GM21786 (cell line): ENCODE measurements at regions not wholly inside any gene's neighbourhood (a gene's known extent, or its start where the extent isn't known, plus 50 kb on each side); places are given as distances from the start of the nearest gene placed in this dataset.

Source experiments
- ATAC-seq: cut with Tn5 transposase; IDR thresholded peaks from one replicate; pipeline ENCODE4 v1.9.1; 2021; ENCODE audit not compliant: unreplicated experiment

DNA sequence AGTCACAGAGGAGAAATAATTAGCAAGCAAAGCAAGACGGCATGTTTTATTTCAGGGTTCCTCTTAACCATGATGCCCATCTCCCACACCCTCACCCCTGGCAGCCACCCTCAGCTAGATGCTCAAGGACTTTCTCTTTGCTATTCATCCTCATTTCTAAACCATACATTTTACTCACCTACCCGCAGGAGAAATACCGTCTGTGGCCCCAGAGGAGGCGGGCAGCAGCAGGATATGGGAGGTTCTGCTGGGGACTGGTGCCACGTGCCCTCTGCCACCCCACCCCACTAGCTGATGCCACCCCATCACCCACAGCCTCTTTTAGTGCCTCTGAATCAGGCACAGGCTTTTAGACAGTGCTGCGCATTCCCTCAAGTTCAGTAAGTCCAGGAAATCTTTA lies 168.7 kb upstream of the ITGB1 start:
- ATAC-seq: no peak

DNA sequence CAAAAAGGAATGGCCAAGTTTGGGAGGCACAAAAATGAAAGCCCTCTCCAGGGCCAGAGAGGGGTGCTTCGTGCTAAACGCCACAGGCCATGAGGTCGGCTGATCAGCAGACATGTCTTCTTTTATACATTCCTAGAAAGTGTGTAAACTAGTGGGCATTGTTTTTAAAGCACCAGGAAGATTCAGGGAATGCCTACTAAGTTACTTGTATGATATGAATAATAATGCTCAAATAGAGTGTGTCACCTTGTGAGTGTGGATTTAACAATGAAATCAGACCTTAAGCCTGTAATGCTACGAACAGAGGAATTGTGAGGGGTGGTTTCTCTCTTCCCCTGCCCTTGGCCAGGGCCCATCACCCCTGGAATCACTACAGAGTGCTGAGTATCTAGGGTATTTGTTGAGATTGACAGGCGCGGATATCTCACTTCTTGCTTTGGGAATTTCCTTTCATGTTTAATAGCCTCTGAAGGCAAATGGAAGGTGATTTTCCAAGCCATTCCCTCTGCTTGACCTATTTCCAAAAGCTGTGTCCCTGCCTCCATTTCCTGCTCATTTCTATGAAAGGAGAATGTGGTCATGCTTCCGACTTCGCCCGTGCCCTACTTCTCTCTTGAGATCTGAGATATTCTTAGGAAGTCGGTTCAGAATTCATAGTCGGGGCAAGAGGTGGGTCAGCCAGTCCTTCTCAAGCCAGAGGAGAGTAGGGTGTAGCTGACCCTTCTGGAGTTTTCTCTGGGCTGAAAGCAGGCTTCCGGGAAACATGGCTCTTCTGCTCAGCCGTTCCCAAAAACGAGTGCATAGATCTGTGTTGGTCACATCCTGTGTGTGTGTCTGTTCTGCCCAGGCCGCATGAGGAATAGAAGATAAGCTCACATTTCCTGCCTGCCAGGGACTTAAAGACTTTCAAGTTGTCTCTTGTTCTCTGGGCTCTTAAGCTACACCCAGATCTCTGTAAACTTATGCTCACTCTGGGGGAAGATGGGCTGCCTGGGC lies 167.8 kb upstream of the ITGB1 start:
- ATAC-seq: no peak

DNA sequence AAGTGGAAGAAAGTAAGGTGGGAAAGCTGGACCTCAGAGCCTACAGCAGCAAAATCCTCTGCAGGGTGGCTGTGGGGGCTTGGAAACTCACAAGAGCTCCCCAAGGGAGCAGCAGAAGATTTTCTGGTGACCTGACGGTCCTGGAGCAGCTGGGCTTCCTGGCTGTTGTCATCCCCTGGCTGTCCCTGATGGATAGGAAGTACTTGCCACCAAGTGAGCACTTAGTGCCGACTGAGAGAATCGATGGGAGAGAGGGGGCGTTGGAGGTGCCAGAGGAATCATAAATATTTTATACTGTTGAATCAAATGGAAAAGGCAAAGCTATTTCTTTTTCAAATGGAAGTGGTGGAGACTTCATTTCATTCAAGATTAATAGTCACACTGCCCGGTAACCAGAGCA lies 167.1 kb upstream of the ITGB1 start:
- ATAC-seq: no peak

DNA sequence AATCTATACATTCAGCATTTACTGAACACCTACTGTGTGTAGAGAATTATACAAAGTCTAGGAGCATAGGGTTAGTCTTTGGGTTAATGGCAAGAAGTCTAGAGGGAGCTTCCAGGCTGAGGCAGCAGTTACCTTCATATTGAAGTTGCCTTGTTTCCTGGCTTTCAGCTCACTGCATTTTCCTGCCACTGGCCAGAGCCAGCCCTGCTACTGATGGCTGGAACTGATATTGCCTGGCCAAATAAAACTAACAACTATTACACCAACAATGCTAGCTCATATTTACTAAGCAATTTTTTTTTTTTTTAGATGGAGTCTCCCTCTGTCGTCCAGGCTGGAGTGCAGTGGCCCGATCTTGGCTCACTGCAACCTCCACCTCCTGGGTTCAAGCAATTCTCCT lies 165.7 kb upstream of the ITGB1 start:
- no peak for ATAC-seq

DNA sequence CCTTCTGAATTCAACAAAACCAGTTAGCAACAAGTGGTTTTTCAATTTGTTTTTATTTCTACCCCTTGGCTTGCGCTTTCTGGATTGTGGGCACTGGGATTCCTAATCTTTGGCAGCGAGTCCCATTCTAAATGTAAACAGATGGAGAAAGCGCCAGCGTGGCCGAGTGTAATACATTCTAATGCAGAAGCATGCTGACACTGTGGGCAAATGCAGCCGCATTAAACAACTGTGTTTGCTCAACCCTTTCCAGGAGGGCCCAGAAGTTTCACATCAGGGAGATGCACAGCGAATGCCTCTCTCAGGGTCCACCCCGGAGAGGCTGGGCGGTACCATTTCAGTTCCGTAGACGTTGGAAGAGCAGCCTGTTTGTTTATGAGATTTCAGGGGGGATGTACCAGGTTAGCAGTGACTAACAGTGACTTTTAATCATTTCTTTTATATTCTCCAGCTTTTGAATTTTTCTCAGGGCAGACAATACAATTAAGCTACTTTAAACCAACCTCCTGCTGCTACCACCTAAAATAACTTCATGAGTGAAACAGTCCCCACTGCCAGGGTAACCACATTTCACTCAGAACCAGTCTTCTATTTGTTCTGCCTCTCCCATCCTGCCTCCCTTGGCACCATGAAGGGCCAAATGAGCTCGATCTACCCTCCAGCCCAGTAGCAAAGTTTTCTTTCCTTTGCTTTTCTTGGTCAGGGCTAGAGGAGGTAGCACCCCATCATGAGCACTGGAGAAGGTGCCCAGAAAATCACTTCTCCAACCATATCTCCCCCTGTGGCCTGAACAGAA lies 164.2 kb upstream of the ITGB1 start:
- no peak for ATAC-seq

DNA sequence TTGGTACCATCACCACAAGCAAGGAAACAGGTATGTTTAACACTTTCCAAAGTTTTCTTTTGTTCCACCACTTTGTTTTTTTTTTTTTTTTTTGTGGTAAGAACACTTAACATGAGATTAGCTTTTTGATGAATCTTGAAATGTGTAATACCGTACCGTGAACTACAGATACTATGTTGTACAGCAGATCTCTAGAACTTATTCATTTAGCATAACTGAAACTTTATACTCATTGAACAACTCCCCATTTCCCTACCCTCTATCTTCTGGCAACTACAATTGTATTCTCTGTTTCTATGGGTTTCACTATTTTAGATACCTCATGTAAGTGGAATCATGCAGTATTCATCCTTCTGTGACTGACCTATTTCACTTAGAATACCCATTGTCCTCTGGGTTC lies 162.7 kb upstream of the ITGB1 start:
- ATAC-seq: no peak

DNA sequence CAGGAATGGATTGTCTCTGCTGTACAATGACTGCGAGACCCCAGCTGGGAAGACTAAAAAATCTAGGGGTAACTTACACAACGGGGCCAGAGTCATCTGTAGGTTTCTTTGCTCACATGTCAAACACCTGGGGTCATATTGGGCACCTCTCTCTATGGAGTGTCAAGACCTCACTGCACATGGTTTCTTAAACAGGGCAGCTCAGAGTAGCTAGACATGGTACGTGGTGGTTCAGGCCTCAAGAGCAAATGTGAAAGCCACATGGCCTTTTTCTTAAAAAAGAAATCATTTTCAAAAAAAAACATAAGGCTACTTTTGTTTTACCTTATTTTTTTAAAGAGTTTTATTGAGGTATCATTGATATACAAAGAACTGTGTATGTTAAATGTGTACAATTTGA lies 162.2 kb upstream of the ITGB1 start:
- no peak for ATAC-seq

DNA sequence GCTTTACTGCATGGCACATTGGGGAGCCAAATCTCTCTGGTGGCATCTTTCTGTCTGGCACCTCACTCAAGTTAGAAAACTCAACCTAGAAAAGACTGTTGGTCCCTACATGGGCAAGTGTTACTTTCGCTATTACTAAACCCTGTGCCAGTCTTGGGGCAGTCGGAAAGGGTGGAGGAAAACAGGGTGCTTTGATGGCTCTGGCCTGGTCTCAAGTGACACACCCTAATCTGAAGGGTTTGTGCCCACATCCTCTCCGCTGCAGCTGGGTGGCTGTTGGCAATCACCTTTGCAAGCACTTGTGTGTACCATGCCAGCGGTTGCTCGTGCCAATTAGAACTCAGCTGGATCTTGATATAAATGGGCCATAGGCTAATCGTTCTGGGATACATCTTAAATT lies 159.8 kb upstream of the ITGB1 start:
- no peak for ATAC-seq

DNA sequence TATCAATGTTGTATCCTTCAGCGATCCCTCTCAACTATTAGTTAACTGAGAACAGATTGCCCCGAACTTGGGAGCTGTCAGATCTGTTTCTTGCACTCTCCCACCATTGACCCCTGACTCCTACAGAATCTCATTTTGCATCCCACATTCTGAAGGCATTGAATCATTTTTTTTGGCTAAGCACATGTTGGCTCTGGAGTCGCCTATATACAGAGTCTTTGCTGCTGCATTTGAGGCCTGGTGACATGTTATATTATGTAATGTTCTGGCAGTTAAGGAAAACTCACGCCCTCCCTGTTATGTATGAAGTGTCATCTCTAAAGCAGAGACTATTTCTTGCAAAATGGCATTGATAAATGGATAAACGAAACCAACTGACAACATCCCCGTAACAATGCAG lies 159.2 kb upstream of the ITGB1 start:
- ATAC-seq: no peak

DNA sequence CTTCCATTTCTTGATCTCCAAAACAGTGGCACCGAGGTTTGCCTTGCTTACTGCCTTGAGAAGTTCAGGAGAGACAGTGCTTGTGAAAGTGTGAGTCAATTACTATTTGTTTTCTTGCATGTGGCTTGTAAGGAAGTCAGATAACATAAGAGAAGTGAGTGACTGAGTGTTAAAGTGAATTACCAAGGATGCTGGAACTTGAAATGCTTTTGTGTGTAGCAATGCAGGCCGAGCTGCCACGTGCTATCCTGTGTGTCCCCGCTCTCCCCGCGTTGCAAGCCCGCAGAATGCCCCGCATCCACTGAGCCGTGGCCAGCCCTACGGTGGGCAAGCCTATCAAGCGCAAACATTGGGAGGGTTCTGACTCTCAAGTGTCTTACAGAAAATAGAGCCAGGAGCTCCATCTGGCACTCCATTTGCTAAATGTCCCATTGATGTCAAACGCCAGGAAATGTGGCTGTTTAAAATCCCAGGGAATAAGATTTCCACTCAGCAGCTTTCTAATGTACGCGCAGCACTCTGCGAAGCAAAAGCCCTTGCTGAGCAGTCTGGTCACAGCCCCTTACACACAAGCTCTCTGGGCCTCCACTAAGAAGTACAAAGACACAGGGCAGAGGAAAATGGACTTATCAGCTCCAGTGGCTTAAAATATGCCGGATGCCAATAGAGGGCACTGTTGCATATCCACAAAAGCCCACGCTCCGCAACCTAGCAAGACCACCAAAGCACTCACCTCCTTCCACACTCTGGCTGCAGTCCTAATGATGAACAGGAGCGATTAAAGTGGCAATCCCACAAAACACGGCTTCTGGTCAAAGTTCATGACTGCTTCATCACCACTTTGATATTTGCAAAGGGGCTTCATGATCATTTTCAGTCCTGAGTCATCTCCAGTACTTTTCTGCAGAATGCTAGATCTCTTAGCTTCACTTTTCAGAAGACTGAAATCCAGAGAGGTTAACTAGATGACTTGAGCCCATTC lies 158.0 kb upstream of the ITGB1 start:
- ATAC-seq: no peak

DNA sequence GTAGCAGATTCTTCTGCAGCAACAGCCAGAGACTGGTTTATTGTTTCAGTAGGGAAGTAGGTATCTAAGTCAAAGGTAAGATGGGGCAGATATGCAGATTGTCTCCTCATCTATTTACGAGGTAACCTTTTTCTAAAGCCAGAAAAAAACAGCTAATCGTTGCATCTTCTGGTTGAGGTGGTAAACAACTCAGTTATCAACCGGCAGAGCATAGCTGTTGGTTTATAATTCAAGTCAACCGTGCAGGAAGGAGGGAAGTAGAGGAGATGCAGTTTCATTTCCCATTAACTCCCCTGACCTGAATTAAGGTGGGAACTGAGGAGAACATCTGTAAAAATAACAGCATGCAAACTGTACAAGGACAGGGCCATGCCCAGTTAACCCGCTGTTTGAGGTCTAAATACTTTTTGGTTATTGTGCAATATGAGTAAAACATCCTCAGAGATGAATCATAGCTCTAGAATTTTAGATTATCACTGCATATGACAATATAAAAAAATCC lies 156.5 kb upstream of the ITGB1 start:
- ATAC-seq: no peak

DNA sequence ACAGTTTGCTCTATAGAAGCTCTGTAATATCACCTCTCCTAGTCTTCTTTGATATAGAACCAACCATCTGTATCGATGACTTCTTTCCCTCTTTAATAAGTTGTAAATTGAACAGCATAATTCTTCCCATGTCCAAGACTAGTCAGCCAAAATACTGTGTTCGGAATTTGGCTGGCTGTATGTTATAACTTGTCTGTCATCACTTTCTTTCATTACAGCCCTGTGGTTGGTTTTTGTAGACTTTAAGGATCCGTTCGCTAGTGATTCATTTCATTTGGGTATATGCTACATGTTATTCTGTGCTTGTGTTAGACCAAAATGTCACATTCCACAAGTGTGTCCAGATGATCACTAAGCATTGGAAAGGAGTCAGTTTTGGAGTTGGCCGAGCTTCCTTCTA lies 155.4 kb upstream of the ITGB1 start:
- ATAC-seq: no peak

DNA sequence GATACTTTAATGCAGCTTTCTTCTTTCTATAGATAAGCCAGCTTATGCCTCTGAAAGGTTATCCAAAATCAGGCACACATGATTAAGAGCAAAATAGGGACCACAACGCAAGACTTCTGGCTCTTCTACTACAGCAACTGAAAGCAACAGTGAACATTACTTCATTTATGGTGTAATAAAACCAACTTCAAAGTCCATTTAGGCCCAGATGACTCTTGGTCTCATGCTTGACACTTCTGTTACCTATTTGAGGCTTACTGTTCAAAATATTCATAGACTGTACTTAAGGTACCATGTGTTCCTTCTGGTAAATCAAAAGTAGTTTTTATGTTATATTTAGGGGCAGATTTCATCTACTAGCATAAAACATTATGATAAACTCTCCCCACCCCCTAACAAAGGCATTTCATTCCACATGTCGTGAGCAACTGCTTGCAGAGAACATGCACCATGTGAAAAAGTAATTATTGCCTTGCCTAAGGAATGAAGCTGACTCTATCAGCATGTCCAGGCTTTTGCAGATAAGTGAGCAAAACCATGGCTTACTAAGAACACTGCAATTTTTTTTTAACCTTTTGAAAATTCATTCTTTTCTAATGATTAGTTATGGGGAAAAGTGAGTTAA lies 154.9 kb upstream of the ITGB1 start:
- no peak for ATAC-seq

DNA sequence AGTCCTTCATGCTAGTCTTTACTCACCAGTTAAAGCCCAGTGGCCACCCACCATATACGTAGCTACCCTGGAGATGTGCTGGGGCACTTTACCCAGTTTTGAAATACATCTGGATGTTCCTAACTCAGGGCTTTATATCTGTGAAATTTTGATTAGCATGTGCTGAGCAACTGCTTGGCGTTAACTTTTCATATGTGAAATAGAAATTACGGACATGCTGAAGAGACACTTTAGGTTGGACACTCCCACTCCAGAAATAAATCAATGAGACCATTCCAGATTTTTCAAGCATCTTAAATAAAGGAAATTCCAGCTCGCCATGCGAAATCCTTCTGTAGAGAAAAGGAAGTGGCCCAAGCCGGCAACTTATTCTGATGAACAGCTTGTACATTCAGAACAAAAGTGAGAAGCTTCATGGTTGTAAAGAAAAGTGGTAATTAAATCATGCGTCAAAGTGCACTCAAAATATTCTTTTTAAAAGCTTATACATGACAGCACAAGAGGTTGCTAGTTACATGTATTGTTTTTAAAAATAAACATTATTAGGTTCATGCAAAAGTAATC lies 153.5 kb upstream of the ITGB1 start:
- no peak for ATAC-seq

DNA sequence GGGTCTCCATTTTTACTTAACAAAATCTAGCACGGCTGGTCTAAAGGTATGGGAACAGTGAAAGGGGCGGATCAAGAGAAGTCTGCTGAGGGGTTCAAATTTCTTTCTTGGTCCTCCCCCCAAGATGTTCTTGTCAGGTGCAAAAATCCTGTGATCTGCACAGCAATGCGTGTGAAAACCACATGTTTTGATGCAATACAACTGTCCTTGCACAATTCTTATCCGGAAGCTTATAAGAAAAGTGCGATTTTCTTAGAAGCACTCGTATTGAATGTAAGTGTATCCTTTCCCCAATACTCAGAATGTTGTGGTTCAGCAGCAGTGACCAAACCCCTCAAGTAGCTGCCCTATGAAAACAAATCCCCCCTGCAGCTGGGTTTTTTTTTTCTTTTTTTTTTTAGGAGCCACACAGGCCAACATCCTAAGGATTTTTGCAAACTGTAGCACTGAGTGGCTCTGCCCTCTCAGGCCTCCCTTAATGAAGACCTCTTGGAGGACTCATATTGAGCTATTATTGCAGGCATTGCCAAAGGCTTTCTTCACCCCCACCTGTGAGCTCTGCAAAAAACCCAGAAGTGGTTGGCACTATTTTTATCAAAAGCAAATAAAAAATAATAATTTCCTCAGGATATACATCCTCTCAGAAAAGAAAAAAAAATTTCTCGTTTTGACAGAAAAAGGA lies 151.9 kb upstream of the ITGB1 start:
- ATAC-seq: no peak

DNA sequence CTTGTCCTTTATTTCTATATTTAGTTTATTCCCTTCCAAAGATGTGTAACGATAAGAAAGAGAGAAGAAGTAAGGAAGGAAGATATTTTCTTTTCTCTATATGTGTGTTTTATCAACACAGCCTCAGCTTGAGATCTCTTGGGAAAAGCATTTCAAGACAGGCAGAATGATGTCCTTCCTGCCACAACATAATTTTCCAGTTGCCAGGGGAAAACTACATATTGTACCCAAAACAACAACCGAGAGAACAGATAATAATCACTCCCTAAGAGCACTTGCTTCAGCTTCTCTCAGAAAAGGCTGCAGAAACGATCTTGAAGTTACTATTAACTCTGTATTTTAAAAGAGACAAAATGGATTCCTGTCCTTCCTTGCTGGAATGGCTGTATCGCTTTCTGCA lies 151.4 kb upstream of the ITGB1 start:
- ATAC-seq: no peak

DNA sequence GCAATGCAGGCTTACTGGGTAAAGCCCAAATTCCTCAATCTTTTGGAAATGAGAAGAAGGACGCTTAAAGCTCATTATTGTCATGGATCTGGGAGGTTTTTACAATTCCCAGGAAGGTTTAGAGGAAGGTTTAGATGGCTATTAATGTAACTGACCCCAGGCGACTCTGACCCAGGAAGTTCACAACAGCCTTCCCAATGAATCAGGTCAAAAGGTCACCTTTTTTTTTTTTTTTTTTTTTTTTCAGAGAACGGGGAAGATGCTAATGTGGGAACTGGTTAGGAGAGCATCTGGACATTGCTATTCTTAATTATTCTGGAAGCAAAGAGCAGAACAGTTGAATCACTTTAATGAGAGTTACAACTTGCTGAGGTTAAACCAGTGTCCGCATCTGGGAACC lies 149.9 kb upstream of the ITGB1 start:
- ATAC-seq: no peak

DNA sequence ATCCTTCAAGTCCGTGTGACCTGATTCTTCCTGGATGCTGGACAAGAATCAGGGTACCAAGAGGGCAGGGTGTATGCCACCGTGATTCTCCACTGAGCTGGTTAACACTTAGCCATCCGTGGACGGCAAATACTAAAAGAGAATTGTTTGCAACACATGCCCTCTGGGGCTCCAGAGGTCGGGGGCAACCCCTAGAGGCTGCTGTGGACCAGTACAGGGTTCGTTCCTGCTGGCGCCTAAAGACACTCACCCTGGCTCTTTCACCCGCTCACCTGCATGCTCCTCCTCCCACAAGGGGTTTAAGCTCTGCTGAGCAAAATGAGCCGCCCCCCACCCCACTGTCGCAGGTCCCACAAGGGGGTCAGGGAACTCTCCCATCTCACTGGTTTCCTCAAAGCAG lies 148.7 kb upstream of the ITGB1 start:
- ATAC-seq: no peak

DNA sequence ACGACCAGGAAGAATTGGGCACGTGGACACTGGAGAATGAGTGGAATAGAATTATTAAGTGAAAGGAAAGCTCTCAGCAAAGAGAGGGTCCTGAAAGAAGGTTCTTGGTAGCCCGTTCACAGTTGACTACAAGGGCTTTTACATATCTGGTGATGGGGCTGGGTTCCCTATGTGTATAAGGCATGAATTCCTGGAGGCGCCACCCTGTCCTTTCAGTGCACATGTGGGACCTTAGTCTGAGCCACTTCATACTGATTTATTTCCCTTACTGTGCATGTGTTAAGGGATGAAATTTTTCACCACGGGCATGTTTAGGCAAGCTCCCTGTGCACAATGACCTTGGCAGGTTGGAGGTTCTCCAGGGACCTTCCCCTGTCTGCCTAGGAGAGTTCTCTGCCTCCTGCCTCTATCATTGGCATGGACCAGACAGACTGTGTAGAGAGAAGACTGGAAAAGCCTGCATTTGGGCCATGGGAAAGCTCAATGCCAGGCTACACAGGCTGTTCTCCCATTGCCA lies 145.9 kb upstream of the ITGB1 start:
- ATAC-seq: no peak
